ELR (cell line): ENCODE measurements at regions not wholly inside any gene's neighbourhood (a gene's known extent, or its start where the extent isn't known, plus 50 kb on each side); places are given as distances from the start of the nearest gene placed in this dataset.
"Not testable (repeated sequence)": the region's sequence is repeated elsewhere in the genome, so short reads cannot be mapped to it uniquely, and the experiment has no call there.

Source experiments
- DNase-seq: peaks from one replicate; pipeline ENCODE4 v3.0.0-alpha.2; 2015; ENCODE audit warnings: low read depth

GRCh38 chr2:18077704-18078103 lies 199.2 kb downstream of the KCNS3 start:
- peak; percentile 82 for DNase-seq

DNA sequence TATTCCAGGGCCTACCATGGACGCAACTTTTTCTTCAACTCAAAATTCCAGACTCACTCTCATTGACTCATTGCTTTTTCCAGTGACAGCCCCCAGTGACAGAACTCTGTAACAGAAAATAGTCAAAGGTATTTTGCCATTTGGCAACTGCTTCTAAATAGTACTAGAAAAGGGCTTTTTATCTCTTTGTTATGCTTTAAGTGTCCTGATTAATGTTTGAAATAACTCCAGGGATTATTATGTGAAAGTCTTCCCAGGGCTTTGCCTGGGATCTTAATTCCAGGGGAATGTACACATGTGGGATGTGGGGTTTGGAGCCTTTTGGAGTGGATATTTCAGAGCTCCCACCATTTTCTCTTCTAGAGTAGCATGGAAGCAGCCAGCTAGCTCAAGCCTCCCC lies 198.8 kb downstream of the KCNS3 start:
- no peak for DNase-seq

- DNase-seq = peak; percentile 51
These were observed 196.0 kb downstream of the KCNS3 start for GRCh38 chr2:18074476-18074875.

DNA sequence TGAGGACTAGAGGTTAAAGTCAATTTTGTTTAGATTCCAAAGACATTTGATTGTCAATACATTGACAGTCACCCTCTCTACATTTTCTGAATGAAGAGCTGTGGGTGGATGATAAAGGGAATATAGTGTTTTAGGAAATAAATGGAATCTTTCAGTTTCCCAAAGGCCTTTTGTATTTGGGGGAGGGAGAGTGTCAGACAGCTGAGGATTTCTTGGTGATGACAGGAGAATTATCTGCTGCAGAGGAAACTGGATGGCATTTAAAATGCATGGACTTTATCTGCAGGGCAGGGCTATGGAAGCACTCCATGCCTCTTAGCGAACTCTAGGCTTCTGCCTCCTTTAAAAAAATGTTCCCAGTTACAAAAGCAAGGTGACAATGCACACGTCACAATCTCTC lies 195.1 kb downstream of the KCNS3 start:
- DNase-seq = no peak

GRCh38 chr2:18067588-18068384 lies 189.3 kb downstream of the KCNS3 start:
- no peak for DNase-seq

DNA sequence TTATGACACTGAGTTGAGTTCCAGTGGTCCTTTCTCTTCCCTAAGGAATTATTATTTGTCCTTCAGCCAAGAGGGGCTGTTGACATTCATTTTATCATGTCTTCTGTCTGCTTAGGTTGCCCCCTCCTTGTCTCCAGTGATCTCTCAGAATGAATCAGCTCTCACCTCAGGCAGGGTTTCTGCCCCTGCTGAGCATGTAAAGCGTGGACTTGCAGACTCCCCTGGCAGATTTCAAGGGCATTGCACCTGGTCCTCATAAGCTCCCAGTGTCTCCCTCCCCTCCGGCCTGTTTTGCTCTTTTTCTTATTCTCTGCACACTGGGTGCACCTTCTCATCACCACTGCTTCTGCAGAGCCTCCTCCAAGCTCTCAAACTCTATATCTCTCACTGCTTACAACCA lies 188.4 kb downstream of the KCNS3 start:
- no peak for DNase-seq

DNA sequence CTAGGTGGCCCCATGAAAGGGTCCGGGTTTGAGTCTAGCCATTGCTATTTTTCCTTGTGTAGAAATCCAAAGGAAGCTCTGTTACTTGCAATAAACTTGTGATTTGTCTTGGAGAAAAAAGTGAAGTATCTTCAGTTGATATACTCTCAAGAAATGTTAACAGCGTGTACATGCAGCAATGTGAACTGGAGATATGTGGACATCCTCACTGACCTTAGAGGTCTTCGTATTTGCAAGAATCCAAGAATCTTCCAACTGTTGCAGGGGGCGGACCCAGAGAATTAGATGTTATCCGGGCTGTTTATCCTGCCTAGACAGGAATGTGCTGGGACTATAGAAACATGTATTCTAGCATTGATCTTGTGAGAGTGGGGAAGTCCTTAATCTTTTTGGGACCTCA lies 187.6 kb downstream of the KCNS3 start:
- DNase-seq = no peak

- no peak for DNase-seq
These were observed 186.8 kb downstream of the KCNS3 start for GRCh38 chr2:18065249-18065648.

- no peak for DNase-seq
These were observed 185.5 kb downstream of the KCNS3 start for GRCh38 chr2:18063826-18064470.

DNA sequence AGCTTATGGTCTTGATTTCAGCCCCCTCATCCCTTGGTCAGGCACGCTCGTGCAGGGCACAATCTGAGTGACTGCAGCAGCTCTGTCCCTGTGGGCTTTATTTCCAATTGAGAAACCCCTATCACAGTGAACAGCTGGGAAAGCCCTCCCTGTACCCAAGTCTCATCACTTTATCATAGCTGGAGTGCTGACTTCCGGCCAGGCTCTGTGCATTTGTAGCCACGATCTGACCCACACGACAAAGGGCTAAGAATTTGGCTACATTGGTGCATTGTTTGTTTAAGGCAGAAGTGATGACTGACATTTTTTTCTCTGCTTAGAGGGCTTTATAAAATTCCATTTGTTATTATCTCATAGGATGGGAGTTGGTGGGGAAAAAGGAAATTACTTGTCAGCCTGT lies 184.4 kb downstream of the KCNS3 start:
- DNase-seq = no peak

DNA sequence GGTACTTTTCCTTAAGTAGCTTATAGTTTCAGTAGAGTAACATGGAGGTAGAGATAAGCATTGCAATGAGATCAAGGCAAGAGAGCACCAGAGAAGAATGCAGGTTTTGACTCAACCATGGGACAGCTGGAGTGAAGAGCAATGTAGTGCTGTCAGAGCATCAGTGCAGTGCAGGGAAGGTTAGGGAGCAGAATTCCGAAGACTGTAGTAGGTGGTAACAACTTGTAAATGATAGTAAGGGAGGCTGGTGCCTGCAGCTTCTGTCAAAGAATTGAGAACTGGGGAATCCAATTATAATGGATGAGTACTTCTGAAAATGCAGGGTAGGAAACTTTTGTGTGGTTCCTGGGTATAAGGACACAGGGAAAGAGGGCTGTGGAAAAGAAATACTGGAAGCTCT lies 183.2 kb downstream of the KCNS3 start:
- no peak for DNase-seq

- DNase-seq = no peak
These were observed 179.2 kb downstream of the KCNS3 start for GRCh38 chr2:18057657-18058056.

- no peak for DNase-seq
These were observed 176.8 kb downstream of the KCNS3 start for GRCh38 chr2:18055290-18055689.

DNA sequence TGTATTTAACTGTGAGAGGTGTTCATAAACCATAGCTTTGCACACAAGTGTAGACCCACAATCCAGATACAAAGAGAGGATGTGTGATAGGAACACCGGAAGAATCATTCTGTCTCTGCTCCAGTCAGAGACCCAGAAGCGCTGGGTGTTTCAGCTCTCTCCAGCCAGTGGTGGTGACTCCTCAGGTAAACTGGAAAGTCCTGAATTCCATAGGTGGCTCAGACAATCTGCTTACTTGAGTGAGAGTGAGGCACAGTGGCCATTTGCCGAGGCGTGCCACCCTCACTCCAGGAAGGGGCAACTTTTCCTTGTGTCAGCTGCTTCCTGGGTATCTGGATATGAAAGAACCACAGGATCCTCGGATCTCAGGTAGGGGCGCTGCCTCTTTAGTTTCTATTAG lies 171.5 kb downstream of the KCNS3 start:
- DNase-seq = no peak

- no peak for DNase-seq
These were observed 170.9 kb downstream of the KCNS3 start for GRCh38 chr2:18049325-18049724.

- DNase-seq = peak; percentile 86
These were observed 169.6 kb downstream of the KCNS3 start for GRCh38 chr2:18047896-18048657.

DNA sequence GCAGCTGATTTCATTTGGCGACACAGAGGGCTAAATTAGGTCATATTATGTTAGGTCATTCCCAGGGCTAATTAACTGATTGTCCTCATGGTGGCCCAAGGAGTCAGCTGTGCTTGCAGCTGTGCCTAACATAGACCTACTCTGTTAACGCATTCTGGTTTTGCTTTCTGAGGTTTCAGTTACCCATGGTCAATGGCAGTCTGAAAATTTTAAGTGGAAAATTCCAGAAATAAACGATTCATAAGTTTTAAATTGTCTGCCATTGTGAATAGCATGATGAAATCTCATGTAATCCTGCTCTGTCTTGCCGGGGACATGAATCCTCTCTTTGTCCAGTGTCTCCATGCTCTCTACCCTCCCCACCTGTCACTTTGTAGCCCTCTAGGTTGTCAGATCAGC lies 168.7 kb downstream of the KCNS3 start:
- peak; percentile 1 for DNase-seq

DNA sequence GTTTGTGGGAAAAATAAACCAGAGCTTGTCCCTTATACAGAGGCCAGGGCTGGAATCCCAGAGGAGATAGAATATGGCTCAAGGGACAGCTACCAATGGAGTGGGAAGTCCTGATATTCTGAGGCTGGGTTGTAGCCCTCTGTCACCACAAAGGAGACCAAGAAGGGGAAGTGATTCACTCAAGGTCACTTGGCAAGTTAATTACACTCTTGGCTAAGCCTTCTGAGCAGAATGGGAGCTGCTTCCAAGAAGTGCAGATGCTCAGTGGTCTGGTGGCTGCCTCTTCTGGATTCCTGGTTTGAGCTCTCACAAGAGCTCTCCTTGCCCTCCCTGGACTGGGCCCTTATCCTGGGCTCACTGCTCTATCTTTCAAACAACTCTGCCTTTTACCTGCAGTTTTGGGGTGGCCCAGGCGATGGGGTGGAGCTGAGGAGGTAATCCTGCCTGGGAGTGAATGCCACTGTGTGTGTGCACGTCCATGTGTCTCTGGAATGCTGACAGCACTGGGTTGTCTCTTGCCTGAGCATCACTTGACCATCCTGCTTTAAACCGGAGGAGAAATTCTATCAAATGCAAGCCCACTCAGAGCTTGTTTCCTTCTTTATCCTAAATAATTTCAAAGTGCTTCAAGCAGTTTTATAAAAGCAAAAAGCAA lies 168.2 kb downstream of the KCNS3 start:
- peak; percentile 55 for DNase-seq

DNA sequence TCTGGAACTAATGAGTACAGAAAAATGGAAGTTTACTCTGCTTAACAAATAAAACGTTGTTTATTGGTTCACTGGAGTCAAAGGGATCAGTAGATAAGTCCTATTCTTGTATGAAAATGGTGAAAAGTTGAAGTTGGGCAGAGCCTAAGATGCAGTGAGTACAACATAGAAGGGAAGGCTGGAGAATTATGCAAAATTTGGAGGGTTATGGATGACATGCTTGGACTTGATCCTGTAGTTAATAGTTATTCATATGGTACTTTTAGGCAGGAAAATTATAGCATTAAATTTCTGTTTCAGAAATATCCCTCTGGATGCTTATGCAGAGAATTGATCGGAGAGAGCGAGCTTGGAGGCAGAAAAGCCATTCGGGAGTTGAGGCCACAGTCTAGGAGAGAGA lies 167.6 kb downstream of the KCNS3 start:
- DNase-seq = peak; percentile 5

GRCh38 chr2:18045230-18045629 lies 166.8 kb downstream of the KCNS3 start:
- no peak for DNase-seq

- not testable (repeated sequence) for DNase-seq
These were observed 138.9 kb downstream of the KCNS3 start for GRCh38 chr2:18017381-18017780.

GRCh38 chr2:18009891-18010290 lies 131.4 kb downstream of the KCNS3 start:
- no peak for DNase-seq

DNA sequence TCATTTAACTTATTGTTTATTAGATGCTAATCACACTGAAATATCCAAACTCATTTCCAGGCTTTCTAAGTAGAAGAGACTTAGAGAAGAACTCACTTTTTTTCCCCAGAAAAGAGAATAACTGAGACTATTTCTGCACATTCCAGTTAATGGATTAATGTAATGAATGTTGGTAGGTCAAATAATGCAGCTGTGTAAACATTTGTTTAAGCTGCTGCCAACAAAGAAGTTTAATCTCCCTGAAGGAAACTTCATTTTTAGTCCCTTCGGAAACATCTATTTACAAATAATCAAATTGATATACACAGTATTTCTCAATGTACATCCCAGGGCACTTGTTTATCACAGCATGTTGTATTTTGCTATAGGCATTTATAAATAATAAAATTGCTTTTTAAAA lies 126.9 kb downstream of the KCNS3 start:
- DNase-seq = no peak
